ENCODE measurements at regions not wholly inside any gene's neighbourhood (a gene's known extent, or its start where the extent isn't known, plus 50 kb on each side); places are given as distances from the start of the nearest gene placed in this dataset.

DNA sequence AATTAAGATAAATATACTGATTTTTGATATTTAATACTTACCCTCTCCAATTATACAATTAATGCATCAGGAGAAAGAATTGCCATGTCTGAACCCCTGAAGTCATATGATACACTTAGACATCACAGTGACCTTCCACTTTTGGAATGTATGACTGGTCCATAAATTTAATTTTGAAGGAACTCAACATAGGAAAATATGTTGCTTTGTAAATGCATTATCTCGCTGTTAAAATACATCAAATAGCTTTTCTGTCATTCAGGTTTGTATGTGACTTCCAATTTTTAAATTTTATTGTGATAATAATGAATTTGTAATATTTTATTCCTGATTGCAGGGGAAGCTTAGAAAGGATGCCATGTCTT, 631.9 kb upstream of the ANKRD30A start:
- Histone ChIP-seq H3K4me1 (ENCODE audit: insufficient read depth, low read length, poor library complexity, severe bottlenecking) (peaks cover 15% of the 10 kb centered on the region), H3K27ac (ENCODE audit: low read depth, low read length, poor library complexity, severe bottlenecking) (no peak overlapping the region), H3K36me3 (ENCODE audit: insufficient read depth, low read length, poor library complexity, severe bottlenecking) (no peaks in the 10 kb centered on the region), H3K4me3 (ENCODE audit: low read depth, low read length, poor library complexity, severe bottlenecking) (no peak overlapping the region), H3K27me3 (replicated peaks; ENCODE audit: insufficient read depth, low read depth, low read length, poor library complexity) (no peaks in the 10 kb centered on the region), H3K9me3 (ENCODE audit: low read depth, low read length, poor library complexity, severe bottlenecking) (no peaks in the 10 kb centered on the region)
- TF ChIP-seq CTCF (conservative IDR thresholded peaks at IDR 0.05; ENCODE audit: low read depth, low read length) = no peak
- TF ChIP-seq EZH2 (IDR thresholded peaks at IDR 0.05; ENCODE audit: borderline replicate concordance, low read depth, low read length, poor library complexity, severe bottlenecking) = no peak
- intact Hi-C loops (cut with micrococcal nuclease; ENCODE audit: unreplicated experiment) = loop anchor here (10.0 kb wide), 1 partner anchor 859 kb away; no protein-coding TSS in a partner anchor
- no peak for DNase-seq (ENCODE audit: low spot score)
- BruUV-seq (replicated peaks) = no TSS peak
- POLR2A ChIA-PET (ENCODE audit: low non-redundant PET) = no interaction called here
- CTCF ChIA-PET = no interaction called here

DNA sequence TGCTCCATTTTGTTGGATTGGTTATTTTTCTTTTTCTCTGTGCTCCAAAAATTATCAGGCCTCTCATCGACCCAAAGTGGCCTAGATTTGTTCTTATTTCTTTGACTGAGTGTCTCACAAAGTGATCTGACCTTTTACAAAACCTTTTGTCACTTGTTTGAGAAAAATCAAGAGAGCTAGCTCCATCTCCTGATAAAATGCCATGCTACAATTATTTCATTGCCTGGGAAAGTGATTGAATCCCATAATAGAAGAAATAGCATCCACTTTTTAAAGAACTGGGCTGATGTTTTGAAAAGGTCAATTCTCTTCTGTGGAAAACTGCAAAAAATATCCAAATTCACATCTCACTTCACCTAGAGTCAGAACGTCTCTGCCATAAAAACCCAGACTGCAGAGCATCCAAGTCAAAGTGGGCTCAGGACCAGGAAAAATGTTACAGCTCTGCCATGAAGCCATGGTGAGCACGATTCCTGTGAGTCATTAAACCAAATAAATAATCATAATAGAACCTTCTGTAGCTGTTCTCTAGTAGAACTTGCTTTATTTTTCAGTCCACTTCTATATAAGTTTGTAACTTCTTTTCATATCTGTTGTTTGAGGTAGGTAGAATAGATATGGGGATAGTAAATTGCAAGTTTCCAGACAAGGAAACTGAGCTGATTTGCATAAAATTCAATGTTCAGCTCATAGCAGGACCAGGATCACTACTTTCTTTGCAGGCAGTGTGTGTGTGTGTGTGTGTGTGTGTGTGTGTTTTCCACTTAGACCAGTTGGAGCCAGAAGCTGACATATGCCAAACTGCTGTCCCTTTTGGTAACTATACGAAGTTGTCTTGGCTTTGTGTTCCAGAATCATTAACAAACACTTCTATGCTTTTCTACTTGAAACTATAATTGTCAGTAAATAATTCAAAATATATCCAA, 632.5 kb upstream of the ANKRD30A start:
- BruUV-seq (replicated peaks) = no TSS peak
- CTCF ChIA-PET = no interaction called here
- H3K27ac ChIP-seq (ENCODE audit: low read depth, low read length, poor library complexity, severe bottlenecking) = no peak overlapping the region

GRCh38 chr10:36491926-36492325, 633.5 kb upstream of the ANKRD30A start:
- BruUV-seq (replicated peaks) = no TSS peak
- CTCF ChIA-PET = no interaction called here

More for the DNA sequence above, 632.5 kb upstream of the ANKRD30A start:
- H3K4me1 ChIP-seq (ENCODE audit: insufficient read depth, low read length, poor library complexity, severe bottlenecking) = peaks cover 15% of the 10 kb centered on the region
- H3K36me3 ChIP-seq (ENCODE audit: insufficient read depth, low read length, poor library complexity, severe bottlenecking) = no peaks in the 10 kb centered on the region
- no peaks in the 10 kb centered on the region for H3K9me3 ChIP-seq (ENCODE audit: low read depth, low read length, poor library complexity, severe bottlenecking)
- TF ChIP-seq EZH2 (IDR thresholded peaks at IDR 0.05; ENCODE audit: borderline replicate concordance, low read depth, low read length, poor library complexity, severe bottlenecking) = no peak
- TF ChIP-seq CTCF (conservative IDR thresholded peaks at IDR 0.05; ENCODE audit: low read depth, low read length) = no peak
- DNase-seq (ENCODE audit: low spot score) = no peak
- H3K4me3 ChIP-seq (ENCODE audit: low read depth, low read length, poor library complexity, severe bottlenecking) = no peak overlapping the region
- POLR2A ChIA-PET (ENCODE audit: low non-redundant PET) = no interaction called here
- intact Hi-C loops (cut with micrococcal nuclease; ENCODE audit: unreplicated experiment) = loop anchor here (10.0 kb wide), 1 partner anchor 858 kb away; no protein-coding TSS in a partner anchor
- H3K27me3 ChIP-seq (replicated peaks; ENCODE audit: insufficient read depth, low read depth, low read length, poor library complexity) = no peaks in the 10 kb centered on the region

More at GRCh38 chr10:36491926-36492325, 633.5 kb upstream of the ANKRD30A start:
- Histone ChIP-seq H3K4me1 (ENCODE audit: insufficient read depth, low read length, poor library complexity, severe bottlenecking) (peaks cover 13% of the 10 kb centered on the region), H3K27ac (ENCODE audit: low read depth, low read length, poor library complexity, severe bottlenecking) (no peak overlapping the region), H3K27me3 (replicated peaks; ENCODE audit: insufficient read depth, low read depth, low read length, poor library complexity) (no peaks in the 10 kb centered on the region), H3K36me3 (ENCODE audit: insufficient read depth, low read length, poor library complexity, severe bottlenecking) (no peaks in the 10 kb centered on the region), H3K4me3 (ENCODE audit: low read depth, low read length, poor library complexity, severe bottlenecking) (no peak overlapping the region), H3K9me3 (ENCODE audit: low read depth, low read length, poor library complexity, severe bottlenecking) (no peaks in the 10 kb centered on the region)
- TF ChIP-seq CTCF (conservative IDR thresholded peaks at IDR 0.05; ENCODE audit: low read depth, low read length) = no peak
- TF ChIP-seq EZH2 (IDR thresholded peaks at IDR 0.05; ENCODE audit: borderline replicate concordance, low read depth, low read length, poor library complexity, severe bottlenecking) = no peak
- DNase-seq (ENCODE audit: low spot score) = no peak
- POLR2A ChIA-PET (ENCODE audit: low non-redundant PET) = no interaction called here
- intact Hi-C loops (cut with micrococcal nuclease; ENCODE audit: unreplicated experiment) = loop anchor here (10.0 kb wide), 1 partner anchor 857 kb away; no protein-coding TSS in a partner anchor

Data from A673 (cell line).